Calu3 (cell line): ENCODE measurements at regions not wholly inside any gene's neighbourhood (a gene's known extent, or its start where the extent isn't known, plus 50 kb on each side); places are given as distances from the start of the nearest gene placed in this dataset.

Experiments
- BruUV-seq: library from RNA; stranded (reverse); fragments of 400-500 nt; replicated peaks from 2 replicates; lab custom pipeline; 2021; lab: Mats Ljungman, UMichigan
- CTCF ChIA-PET: fragments of 300-600 bp; sonication (Branson Sonifier 250); formaldehyde crosslinking; loops from one replicate; lab custom pipeline; 2022; ENCODE audit warnings: antibody characterized with exemption; lab: Charles Lee
- DNase-seq: peaks from one replicate; pipeline ENCODE4 v3.0.0; 2022
- H3K27ac Mint-ChIP-seq: one replicate; pipeline ENCODE4 v1.8.0; 2022; ENCODE audit warnings: mixed read lengths; ENCODE audit not compliant: unreplicated experiment
- H3K27me3 Mint-ChIP-seq: one replicate; pipeline ENCODE4 v1.8.0; 2022; ENCODE audit warnings: mixed read lengths; ENCODE audit not compliant: unreplicated experiment
- H3K36me3 Mint-ChIP-seq: one replicate; pipeline ENCODE4 v1.8.0; 2022; ENCODE audit warnings: mild to moderate bottlenecking, moderate library complexity, mixed read lengths; ENCODE audit not compliant: insufficient read depth, unreplicated experiment
- H3K4me1 Mint-ChIP-seq: one replicate; pipeline ENCODE4 v1.8.0; 2022; ENCODE audit warnings: mild to moderate bottlenecking, low read depth, mixed read lengths; ENCODE audit not compliant: unreplicated experiment
- H3K4me3 Mint-ChIP-seq: one replicate; pipeline ENCODE4 v1.8.0; 2022; ENCODE audit warnings: mild to moderate bottlenecking, low read depth, moderate library complexity, mixed read lengths; ENCODE audit not compliant: unreplicated experiment
- H3K9me3 Mint-ChIP-seq: one replicate; pipeline ENCODE4 v1.8.0; 2022; ENCODE audit warnings: low read depth, mixed read lengths; ENCODE audit not compliant: unreplicated experiment
- CTCF ChIP-seq: fragments of 200-600 bp; IDR thresholded peaks from one replicate; pipeline ENCODE4 v1.8.0; 2022; ENCODE audit warnings: antibody characterized with exemption; ENCODE audit not compliant: unreplicated experiment
- intact Hi-C: fragments of 100-400 bp; cut with micrococcal nuclease; formaldehyde crosslinking; loops from one replicate; pipeline ENCODE4 v1.10.0; 2022; ENCODE audit not compliant: unreplicated experiment

- intact Hi-C loops: no loop called here
- no peak overlapping the region for H3K27ac Mint-ChIP-seq
- no peaks in the 10 kb centered on the region for H3K36me3 Mint-ChIP-seq
- DNase-seq: no peak
- H3K4me1 Mint-ChIP-seq: no peaks in the 10 kb centered on the region
- no TSS peak for BruUV-seq
- no peaks in the 10 kb centered on the region for H3K27me3 Mint-ChIP-seq
- peaks cover 13% of the 10 kb centered on the region for H3K9me3 Mint-ChIP-seq
- CTCF ChIA-PET: no interaction called here
- no peak overlapping the region for H3K4me3 Mint-ChIP-seq
- TF ChIP-seq CTCF: no peak
Measured at GRCh38 chr9:118568704-118569103, 800.5 kb downstream of the BRINP1 start.

GRCh38 chr9:118569148-118569547 lies 800.1 kb downstream of the BRINP1 start:
- no peaks in the 10 kb centered on the region for H3K36me3 Mint-ChIP-seq
- BruUV-seq: no TSS peak
- intact Hi-C loops: no loop called here
- no peak overlapping the region for H3K27ac Mint-ChIP-seq
- DNase-seq: no peak
- H3K27me3 Mint-ChIP-seq: no peaks in the 10 kb centered on the region
- H3K9me3 Mint-ChIP-seq: peaks cover 11% of the 10 kb centered on the region
- H3K4me3 Mint-ChIP-seq: no peak overlapping the region
- TF ChIP-seq CTCF: no peak
- no peaks in the 10 kb centered on the region for H3K4me1 Mint-ChIP-seq
- CTCF ChIA-PET: no interaction called here

GRCh38 chr9:118570066-118570465 lies 799.2 kb downstream of the BRINP1 start:
- Mint-ChIP-seq H3K4me1 (no peaks in the 10 kb centered on the region), H3K36me3 (no peaks in the 10 kb centered on the region), H3K4me3 (no peak overlapping the region), H3K27me3 (no peaks in the 10 kb centered on the region), H3K27ac (no peak overlapping the region), H3K9me3 (peaks cover 9% of the 10 kb centered on the region)
- CTCF ChIA-PET: no interaction called here
- intact Hi-C loops: no loop called here
- no peak for DNase-seq
- TF ChIP-seq CTCF: no peak
- no TSS peak for BruUV-seq

GRCh38 chr9:118575341-118576070 lies 793.7 kb downstream of the BRINP1 start:
- CTCF ChIA-PET: no interaction called here
- no peak for DNase-seq
- H3K4me1 Mint-ChIP-seq: no peaks in the 10 kb centered on the region
- intact Hi-C loops: no loop called here
- no peak overlapping the region for H3K4me3 Mint-ChIP-seq
- no TSS peak for BruUV-seq
- no peak for TF ChIP-seq CTCF
- no peak overlapping the region for H3K27ac Mint-ChIP-seq
- peaks cover 2% of the 10 kb centered on the region for H3K9me3 Mint-ChIP-seq
- H3K27me3 Mint-ChIP-seq: no peaks in the 10 kb centered on the region
- no peaks in the 10 kb centered on the region for H3K36me3 Mint-ChIP-seq
